ENCODE measurements at regions not wholly inside any gene's neighbourhood (a gene's known extent, or its start where the extent isn't known, plus 50 kb on each side); places are given as distances from the start of the nearest gene placed in this dataset.

DNA sequence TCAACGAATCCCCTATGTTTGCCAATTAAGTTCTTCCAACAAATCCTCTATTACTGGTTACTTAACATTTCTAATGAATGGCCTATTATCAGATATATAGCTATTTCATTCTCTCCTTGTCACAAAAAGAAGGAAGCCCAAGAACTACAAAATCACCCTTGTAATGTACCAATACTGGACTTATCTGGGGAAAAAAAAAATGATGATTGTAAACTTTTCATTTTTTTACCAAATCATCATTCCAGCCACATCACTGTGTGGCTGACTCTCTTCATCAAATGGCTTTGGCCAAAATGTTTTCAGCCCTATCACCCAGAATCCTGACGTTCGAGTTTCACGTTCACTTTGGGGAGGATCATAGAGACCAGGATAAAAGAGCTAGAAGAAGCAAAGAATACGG, 216.7 kb downstream of the ACTL7B start:
- TF ChIP-seq, protein P1, sequence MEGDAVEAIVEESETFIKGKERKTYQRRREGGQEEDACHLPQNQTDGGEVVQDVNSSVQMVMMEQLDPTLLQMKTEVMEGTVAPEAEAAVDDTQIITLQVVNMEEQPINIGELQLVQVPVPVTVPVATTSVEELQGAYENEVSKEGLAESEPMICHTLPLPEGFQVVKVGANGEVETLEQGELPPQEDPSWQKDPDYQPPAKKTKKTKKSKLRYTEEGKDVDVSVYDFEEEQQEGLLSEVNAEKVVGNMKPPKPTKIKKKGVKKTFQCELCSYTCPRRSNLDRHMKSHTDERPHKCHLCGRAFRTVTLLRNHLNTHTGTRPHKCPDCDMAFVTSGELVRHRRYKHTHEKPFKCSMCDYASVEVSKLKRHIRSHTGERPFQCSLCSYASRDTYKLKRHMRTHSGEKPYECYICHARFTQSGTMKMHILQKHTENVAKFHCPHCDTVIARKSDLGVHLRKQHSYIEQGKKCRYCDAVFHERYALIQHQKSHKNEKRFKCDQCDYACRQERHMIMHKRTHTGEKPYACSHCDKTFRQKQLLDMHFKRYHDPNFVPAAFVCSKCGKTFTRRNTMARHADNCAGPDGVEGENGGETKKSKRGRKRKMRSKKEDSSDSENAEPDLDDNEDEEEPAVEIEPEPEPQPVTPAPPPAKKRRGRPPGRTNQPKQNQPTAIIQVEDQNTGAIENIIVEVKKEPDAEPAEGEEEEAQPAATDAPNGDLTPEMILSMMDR (IDR thresholded peaks at IDR 0.05): no peak
- TF ChIP-seq POLR2A (IDR thresholded peaks at IDR 0.05): no peak

Measured in adrenal gland (tissue), 5 donors.